ENCODE measurements at regions not wholly inside any gene's neighbourhood (a gene's known extent, or its start where the extent isn't known, plus 50 kb on each side); places are given as distances from the start of the nearest gene placed in this dataset.

DNA sequence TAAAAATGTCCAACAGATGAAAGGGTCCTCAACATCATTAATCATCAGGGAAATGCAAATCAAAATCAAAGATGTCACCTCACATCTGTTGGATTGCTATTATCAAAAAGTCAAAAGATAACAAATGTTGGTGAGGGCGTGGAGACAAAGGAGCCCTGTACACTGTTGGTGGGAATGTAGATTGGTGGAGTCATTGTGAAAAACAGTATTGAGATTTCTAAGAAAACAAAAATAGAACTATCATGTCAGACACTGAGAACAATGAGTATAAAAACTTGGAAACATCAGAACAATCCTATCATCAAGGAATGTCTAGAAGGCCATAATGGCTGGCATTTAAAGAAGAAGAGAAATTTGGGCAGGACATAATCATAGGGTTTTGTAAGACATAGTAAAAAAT lies 209.2 kb upstream of the PTGFR start:
- TF ChIP-seq, protein P1, sequence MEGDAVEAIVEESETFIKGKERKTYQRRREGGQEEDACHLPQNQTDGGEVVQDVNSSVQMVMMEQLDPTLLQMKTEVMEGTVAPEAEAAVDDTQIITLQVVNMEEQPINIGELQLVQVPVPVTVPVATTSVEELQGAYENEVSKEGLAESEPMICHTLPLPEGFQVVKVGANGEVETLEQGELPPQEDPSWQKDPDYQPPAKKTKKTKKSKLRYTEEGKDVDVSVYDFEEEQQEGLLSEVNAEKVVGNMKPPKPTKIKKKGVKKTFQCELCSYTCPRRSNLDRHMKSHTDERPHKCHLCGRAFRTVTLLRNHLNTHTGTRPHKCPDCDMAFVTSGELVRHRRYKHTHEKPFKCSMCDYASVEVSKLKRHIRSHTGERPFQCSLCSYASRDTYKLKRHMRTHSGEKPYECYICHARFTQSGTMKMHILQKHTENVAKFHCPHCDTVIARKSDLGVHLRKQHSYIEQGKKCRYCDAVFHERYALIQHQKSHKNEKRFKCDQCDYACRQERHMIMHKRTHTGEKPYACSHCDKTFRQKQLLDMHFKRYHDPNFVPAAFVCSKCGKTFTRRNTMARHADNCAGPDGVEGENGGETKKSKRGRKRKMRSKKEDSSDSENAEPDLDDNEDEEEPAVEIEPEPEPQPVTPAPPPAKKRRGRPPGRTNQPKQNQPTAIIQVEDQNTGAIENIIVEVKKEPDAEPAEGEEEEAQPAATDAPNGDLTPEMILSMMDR (IDR thresholded peaks at IDR 0.05): no peak
- no peak for TF ChIP-seq POLR2A (IDR thresholded peaks at IDR 0.05)

All from testis (tissue), 2 donors.